ENCODE measurements at regions not wholly inside any gene's neighbourhood (a gene's known extent, or its start where the extent isn't known, plus 50 kb on each side); places are given as distances from the start of the nearest gene placed in this dataset.

GRCh38 chr4:37000281-37000680, 244.3 kb upstream of the NWD2 start:
- DNase-seq, result no peak

GRCh38 chr4:37001688-37002436, 242.7 kb upstream of the NWD2 start:
- no peak for DNase-seq

GRCh38 chr4:37002625-37003024, 241.9 kb upstream of the NWD2 start:
- DNase-seq, result no peak

DNA sequence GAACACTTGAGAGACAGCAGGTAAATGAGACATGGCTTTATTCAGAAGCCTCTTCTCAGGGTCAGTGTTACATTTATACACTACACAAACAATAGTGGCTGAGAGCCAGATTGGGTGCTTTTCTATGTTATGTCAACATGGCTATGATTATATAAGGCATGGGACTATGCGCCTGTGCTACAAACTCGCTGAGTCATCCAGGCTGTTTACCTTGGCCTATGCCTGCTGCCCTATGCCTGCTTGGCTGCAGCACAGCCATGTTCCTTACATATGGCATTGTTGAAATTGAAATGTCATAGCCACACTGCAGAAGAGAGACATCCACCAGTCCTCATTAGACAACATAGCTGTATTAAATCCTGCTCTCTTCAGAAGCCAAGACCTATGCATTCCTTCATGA, 236.3 kb upstream of the NWD2 start:
- DNase-seq, result peak; percentile 96

DNA sequence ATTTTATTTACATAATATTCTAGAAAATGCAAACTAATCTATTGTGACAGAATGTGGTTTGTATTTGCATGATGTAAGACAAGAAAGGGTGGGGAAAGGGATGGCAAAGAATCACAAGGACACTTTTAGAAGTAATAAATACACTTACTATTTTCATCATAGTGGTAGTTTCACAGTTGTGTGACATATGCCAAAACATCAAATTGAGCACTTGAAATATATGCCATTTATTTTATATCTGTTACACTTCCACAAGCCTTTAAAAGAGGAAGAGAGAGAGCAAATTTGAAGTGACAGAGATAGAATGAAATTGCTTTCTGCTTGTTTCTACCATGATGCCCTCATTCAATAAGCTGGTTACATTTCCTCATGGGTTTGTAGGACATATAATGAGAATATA, 230.0 kb upstream of the NWD2 start:
- DNase-seq, result no peak

DNA sequence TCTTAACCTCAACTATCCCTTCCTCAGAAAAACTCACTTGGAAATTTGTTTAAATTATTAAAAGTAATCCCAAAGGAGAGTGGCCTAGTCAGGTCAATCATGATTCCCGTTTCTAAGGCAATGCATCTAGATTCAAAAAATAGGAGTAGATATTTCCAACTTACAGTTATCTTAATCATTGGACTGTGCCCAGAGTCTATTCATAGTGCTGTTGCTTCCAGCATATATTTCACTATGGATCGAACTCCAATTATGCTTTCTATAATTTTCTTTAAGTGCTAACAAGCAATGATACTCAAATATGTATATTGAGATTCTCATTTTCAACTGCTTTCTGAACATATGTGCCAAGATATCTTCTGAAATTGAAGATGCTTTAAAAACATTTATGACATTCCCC, 229.2 kb upstream of the NWD2 start:
- DNase-seq, result no peak

DNA sequence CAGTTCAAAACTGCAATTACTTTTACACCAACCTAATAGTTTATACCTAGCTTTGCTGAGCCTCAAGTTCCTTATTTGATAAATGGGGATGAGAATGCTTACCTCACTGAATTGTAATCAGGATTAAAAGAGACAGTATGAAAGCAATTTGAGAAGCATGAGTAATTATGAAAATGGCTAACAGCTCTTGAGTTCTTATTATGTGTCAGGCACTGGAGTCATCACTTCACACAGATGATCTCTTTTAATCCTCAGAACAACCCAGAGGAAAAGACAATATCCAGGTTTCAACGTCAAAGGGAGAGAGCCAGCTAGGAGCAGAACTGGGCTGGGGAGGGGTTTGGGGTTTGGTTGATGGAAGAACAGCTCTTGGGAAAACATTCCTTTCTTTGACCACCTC, 221.0 kb upstream of the NWD2 start:
- DNase-seq, result no peak

DNA sequence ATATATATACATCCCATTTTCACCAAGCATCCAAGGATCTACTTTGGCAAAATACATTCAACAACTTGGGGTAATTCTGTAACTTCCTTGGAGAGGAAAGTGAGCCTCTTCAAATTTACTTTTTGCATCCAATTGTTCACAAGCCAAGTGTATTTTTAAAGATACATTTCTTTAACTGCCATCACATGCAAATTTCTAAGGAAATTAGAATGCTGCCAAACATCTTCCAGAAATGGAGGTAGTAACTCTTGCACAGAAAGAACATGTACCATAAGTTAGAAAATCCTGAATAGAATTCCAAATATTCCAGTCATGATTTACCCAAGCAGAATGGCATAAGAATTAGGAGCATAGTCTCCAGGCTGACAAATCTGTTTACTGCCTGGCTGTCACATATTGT, 220.5 kb upstream of the NWD2 start:
- DNase-seq, result no peak

- no peak for DNase-seq
Observed at GRCh38 chr4:37040816-37041215, 203.7 kb upstream of the NWD2 start.

DNA sequence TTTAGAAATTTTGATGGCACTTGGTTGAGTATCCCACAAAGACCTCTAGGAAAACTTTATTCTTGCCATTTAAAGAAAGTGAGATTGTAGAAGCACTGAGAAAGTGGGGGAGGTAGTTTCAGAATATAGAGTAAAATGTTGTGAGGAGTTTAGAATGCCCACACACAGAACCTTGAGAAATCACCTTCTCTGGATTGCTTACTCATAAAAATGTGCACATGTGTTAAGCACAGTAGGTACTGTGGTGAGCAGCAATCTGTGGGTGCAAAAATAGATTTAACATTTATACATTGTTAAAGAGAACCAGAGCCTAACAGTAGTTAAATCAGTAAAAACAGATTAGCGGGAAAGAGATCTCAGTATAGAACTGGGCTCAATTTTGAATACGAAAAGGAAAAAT, 201.2 kb upstream of the NWD2 start:
- no peak for DNase-seq

- no peak for DNase-seq
Observed at GRCh38 chr4:37051111-37051510, 193.4 kb upstream of the NWD2 start.

DNA sequence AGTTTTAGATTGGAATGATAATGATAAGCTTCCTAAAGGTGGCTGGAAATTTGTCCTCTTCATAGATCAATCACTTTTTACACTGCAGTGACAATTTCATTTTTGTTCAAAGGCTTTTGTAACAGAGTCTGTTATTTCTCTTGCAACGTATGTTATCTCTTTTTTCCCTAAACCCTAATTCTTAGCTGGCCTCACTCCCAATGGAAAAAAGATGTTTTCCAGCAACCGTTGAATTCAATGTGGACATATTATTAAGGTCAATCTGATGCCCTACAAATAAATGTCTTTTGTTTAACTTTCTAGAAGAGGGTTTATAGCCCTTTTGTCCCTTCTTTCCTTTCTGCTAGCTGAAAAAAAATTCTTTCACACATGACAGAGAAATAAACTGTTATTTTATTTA, 192.7 kb upstream of the NWD2 start:
- no peak for DNase-seq

DNA sequence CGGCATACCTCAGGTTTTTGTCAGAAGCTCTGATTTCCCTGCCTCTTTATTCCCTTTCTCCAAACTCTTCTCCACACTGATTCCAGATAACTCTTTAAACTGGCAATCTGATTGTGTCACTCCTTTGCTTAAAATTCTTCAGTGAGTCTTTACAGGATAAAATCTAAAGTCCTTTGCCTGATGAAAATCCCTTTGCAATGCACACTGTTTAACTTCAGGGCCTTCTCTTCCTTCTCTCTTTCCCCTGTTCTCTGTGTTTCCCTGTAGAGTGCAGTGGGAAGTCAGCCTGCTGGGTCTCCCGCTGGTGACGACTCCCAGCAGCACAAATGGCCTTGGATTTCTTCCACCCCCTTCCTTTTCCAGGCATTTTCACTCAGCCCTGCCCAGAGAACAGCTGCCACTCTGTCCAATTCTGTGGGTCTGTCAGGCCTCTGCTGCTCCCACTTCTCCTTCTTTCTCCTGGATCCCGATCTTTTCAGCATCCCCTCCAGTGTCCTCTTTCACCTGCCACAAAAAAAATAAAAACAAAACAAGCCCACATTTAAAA, 189.9 kb upstream of the NWD2 start:
- no peak for DNase-seq

GRCh38 chr4:37058826-37059225, 185.7 kb upstream of the NWD2 start:
- DNase-seq, result no peak

DNA sequence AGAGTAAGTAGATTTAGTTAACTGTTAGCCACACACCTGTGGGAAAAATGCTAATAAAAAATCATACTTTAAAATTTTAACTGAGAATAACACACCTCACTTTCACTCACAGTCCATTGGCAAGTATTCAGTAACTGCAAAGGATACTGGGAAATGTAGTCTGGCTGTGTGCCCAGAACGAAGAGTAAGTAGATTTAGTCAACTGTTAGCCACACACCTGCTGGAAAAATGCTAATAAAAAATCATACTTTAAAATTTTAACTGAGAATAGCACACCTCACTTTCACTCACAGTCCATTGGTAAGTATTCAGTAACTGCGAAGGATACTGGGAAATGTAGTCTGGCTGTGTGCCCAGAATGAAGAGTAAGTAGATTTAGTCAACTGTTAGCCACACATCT, 178.4 kb upstream of the NWD2 start:
- DNase-seq, result peak; percentile 38

DNA sequence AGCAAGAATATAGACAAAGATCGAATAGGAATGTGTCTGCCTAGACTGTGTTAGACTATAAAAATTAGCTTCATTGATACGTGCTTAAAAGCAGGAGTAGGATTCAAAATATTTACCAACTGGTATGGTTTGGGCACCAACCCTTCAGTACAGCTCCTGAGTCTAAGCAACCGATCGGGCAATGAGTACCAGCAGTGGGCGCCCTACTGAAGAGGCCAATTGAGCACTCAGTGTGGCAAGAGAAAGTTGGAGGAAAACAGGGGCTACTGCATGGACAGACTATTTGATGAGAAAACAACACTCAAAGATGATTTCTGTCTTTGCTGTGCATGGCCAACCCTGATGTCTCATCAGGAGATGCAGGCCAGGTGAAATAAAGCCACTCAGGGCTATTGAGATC, 176.0 kb upstream of the NWD2 start:
- no peak for DNase-seq

- no peak for DNase-seq
Observed at GRCh38 chr4:37070041-37070440, 174.5 kb upstream of the NWD2 start.

DNA sequence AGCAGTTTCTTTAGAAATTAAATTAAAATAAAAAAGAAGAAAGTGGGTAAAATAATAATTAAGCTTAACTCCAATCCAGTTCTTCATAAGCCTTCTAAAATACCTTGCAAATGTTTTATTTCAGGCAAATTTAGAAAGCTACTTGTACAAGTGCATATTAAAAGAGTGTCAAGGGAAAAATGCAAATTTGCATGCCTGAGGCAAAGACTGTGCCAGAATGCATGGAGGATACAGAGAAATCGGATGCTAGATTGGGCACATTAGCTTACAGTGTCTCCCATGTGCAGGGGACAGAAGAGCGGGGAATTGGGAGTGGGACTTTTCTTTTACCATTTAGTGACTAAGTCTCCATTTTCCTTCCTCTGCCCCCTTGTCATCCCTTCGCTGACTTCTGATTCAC, 173.0 kb upstream of the NWD2 start:
- DNase-seq, result no peak

GRCh38 chr4:37073226-37073840, 171.2 kb upstream of the NWD2 start:
- no peak for DNase-seq

DNA sequence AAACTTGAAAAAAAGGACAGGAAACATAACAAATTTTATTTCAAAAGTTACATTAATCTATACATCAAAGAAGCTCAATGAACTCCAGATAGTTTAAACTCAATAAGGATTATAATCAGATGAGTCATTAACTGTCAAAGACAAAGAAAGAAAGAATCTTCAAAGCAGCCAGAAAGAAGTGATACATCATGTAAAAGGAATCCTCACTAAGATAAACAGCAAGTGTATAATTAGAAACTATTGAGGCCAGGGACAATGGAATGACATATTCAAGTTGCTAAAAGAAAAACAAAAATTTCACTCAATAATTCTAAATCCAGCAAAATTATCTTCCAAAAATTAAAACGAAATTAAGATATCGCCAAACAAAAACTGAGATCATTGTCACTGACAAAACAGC, 161.6 kb upstream of the NWD2 start:
- no peak for DNase-seq

- DNase-seq, result no peak
Observed at GRCh38 chr4:37095925-37096324, 148.6 kb upstream of the NWD2 start.

DNA sequence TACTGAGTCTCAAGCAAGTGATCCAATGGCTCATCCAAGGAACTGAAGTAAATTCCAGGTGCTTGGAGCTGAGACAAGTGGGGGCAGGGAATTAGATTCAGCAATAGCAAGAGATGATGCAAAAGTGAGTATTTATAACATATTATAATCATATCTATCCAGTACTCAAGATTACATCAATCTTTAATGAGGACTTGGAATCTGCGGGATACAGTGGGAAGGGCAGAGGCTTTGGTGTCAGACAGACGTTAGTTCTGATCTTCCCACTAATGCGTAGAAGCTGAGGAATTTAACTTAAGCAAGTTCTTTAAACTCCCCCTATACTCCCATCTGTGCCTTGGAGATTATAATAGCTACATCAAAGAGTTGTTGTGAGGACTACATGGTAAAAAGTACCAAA, 143.4 kb upstream of the NWD2 start:
- DNase-seq, result no peak

DNA sequence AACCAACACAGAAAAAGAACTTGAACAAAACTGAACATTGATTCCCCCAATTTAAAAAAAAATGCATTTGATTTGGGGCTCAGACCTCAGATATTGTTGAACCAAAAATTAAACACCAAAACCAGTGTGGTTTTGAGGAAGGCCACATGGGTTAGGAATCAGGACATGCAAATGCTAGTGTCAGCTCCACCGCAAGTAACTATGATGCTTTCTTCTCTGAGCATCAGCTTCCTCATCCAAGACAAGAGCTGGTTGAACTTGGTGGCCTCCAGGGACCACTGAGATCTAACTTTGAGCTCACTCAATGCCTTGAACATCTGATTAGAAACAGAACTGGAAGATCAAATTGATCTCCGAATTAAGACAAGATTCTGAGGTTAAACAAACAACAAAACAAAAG, 142.9 kb upstream of the NWD2 start:
- no peak for DNase-seq

DNA sequence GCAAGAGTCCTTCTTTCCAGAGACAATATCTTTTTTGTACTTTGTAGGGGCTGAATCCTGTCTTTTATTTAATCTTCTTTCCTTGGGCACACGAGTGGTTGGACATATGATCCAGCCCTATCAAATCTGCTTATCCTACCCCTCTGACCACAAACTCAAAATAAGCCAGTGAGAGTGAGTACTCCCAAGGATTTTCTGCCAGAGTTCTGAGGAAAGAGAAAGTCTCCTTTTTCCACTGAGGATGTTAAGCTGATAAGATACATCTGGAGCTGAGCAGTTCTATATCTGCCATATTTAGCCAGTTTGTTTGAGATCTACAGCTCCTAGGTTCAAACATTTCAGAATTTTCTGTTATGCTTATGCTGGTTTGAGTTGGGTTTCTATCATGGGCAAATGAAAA, 134.8 kb upstream of the NWD2 start:
- DNase-seq, result no peak

DNA sequence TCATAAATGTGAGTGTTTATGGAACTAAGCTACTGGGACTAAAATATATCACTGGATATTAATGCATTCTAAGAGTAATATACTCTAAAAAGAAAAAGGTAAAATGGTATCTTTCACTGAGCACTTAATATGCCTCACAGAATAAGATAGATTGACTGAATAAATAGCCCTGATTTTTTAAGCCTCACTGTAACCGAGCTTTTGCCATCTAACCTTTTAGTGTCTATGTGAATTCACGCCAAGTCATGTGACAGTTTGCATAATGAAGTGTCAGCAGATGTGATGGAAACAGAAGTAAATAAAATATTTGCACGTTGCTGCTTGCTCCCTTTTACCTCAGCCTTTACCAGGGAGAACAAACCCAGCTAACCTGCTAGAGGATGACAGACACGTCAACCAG, 119.7 kb upstream of the NWD2 start:
- DNase-seq, result no peak
